HCT116 (cell line): ENCODE measurements at regions not wholly inside any gene's neighbourhood (a gene's known extent, or its start where the extent isn't known, plus 50 kb on each side); places are given as distances from the start of the nearest gene placed in this dataset.

Source experiments
- ATAC-seq: fragments of 200-7000 bp; cut with Tn5 transposase; 2 replicates; pipeline ENCODE4 v1.9.1; 2020; ENCODE audit warnings: mild to moderate bottlenecking, moderate library complexity
- BruUV-seq: library from RNA; stranded (reverse); fragments of 400-500 nt; replicated peaks from 2 replicates; lab custom pipeline; 2021; lab: Mats Ljungman, UMichigan
- CTCF ChIA-PET: fragments of 300-600 bp; sonication (Branson Sonifier 250); formaldehyde crosslinking; loops from one replicate; lab custom pipeline; 2021; ENCODE audit warnings: antibody characterized with exemption; lab: Charles Lee
- POLR2A ChIA-PET: fragments of 300-600, 350-600 bp; sonication (Branson Sonifier 250); formaldehyde crosslinking; loops from one replicate; lab custom pipeline; 2021; ENCODE audit warnings: antibody characterized with exemption; lab: Charles Lee
- RAD21 ChIA-PET, 2 experiments: fragments of 300-600 bp; sonication (Branson Sonifier 250); formaldehyde crosslinking; loops; one replicate each; lab custom pipeline; 2023; ENCODE audit warnings: low total read pairs in 2 of 2; ENCODE audit not compliant: uncharacterized antibody in 2 of 2, unreplicated experiment in 2 of 2, low non-redundant PET in 1 of 2; lab: Charles Lee
- DNase-seq: peaks from one replicate; pipeline ENCODE4 v3.0.0-alpha.2; 2010; ENCODE audit warnings: low read depth, low spot score
- H2AFZ ChIP-seq: fragments of 200-600 bp; shearing (Covaris generic), sonication (generic); 2 replicates; pipeline ENCODE4 v1.6.1; 2017; ENCODE audit warnings: low read depth, mixed run types, mixed read lengths, antibody characterized with exemption, low read length; ENCODE audit not compliant: poor library complexity, severe bottlenecking
- H3K27ac ChIP-seq: 2 replicates; pipeline ENCODE4 v1.5.1; 2012; ENCODE audit warnings: low read depth, low read length
- H3K27me3 ChIP-seq: fragments of 200-600 bp; sonication (generic); 2 replicates; pipeline ENCODE4 v1.6.1; 2016; ENCODE audit warnings: mixed run types, low read length, mixed read lengths; ENCODE audit not compliant: insufficient read depth
- H3K36me3 ChIP-seq, 2 experiments: fragments of 200-500 bp in 1 of 2; fragments of 200-600 bp in 1 of 2; sonication (Bioruptor generic) in 1 of 2; sonication (generic) in 1 of 2; 2 replicates each; pipeline versions ENCODE4 v1.5.1 to v1.6.1; 2014 to 2016; ENCODE audit warnings: low read length in 2 of 2, inconsistent platforms in 1 of 2, mixed read lengths in 1 of 2, mixed run types in 1 of 2; ENCODE audit not compliant: insufficient read depth in 2 of 2, control insufficient read depth in 1 of 2
- H3K4me1 ChIP-seq, 2 experiments: fragments of 200-600 bp in 1 of 2; sonication (generic) in 1 of 2; 2 replicates each; pipeline versions ENCODE4 v1.5.1 to v1.6.1; 2012 to 2017; ENCODE audit warnings: low read length in 2 of 2, inconsistent platforms in 1 of 2, mild to moderate bottlenecking in 1 of 2, mixed read lengths in 1 of 2, mixed run types in 1 of 2, moderate library complexity in 1 of 2; ENCODE audit not compliant: insufficient read depth in 2 of 2, control insufficient read depth in 1 of 2
- H3K4me2 ChIP-seq: fragments of 200-600 bp; sonication (generic); 2 replicates; pipeline ENCODE4 v1.6.1; 2017; ENCODE audit warnings: mixed run types, low read length, mixed read lengths
- H3K4me3 ChIP-seq, 2 experiments: fragments of 200-600 bp in 1 of 2; sonication (generic) in 1 of 2; replicated peaks in 1 of 2; 2 replicates each; pipeline ENCODE4 v1.5.1; 2011 to 2016; ENCODE audit warnings: low read length in 2 of 2, control low read depth in 1 of 2, low read depth in 1 of 2, mild to moderate bottlenecking in 1 of 2, mixed read lengths in 1 of 2, mixed run types in 1 of 2
- H3K79me2 ChIP-seq: fragments of 200-600 bp; sonication (generic); 2 replicates; pipeline ENCODE4 v1.6.1; 2017; ENCODE audit warnings: mild to moderate bottlenecking, mixed run types, low read length, moderate library complexity, mixed read lengths; ENCODE audit not compliant: insufficient read depth
- H3K9ac ChIP-seq: fragments of 200-600 bp; sonication (generic); 2 replicates; pipeline ENCODE4 v1.6.1; 2016; ENCODE audit warnings: low read length, mixed read lengths
- H3K9me2 ChIP-seq: fragments of 200-600 bp; sonication (generic), shearing (Covaris generic); 2 replicates; pipeline ENCODE4 v1.6.1; 2017; ENCODE audit warnings: mixed run types, mild to moderate bottlenecking, moderate library complexity; ENCODE audit not compliant: insufficient read depth
- H3K9me3 ChIP-seq, 2 experiments: fragments of 200-500 bp in 1 of 2; fragments of 200-600 bp in 1 of 2; sonication (Bioruptor generic) in 1 of 2; sonication (generic) in 1 of 2; 2 replicates each; pipeline ENCODE4 v1.6.1; 2014 to 2017; ENCODE audit warnings: low read length in 2 of 2, mixed read lengths in 2 of 2, inconsistent platforms in 1 of 2, low read depth in 1 of 2, mild to moderate bottlenecking in 1 of 2, mixed run types in 1 of 2, moderate library complexity in 1 of 2; ENCODE audit not compliant: control insufficient read depth in 1 of 2, insufficient read depth in 1 of 2
- H4K20me1 ChIP-seq: fragments of 200-600 bp; sonication (generic), shearing (Covaris generic); 2 replicates; pipeline ENCODE4 v1.6.1; 2017; ENCODE audit warnings: mixed run types, mild to moderate bottlenecking, moderate library complexity; ENCODE audit not compliant: insufficient read depth
- CEBPB ChIP-seq: IDR thresholded peaks from 2 replicates; pipeline ENCODE4 v1.6.1; 2012; ENCODE audit warnings: low read depth
- CTCF ChIP-seq, 3 experiments: fragments of 200-600 bp in 1 of 3; sonication (generic) in 1 of 3; IDR thresholded peaks in 2 of 3; conservative IDR thresholded peaks in 1 of 3; 2 replicates each; pipeline ENCODE4 v1.5.1; 2012 to 2017; ENCODE audit warnings: low read depth in 2 of 3, low read length in 2 of 3, antibody characterized with exemption in 1 of 3, borderline replicate concordance in 1 of 3, control low read depth in 1 of 3, mild to moderate bottlenecking in 1 of 3, mixed read lengths in 1 of 3, mixed run types in 1 of 3, moderate library complexity in 1 of 3; ENCODE audit not compliant: insufficient read depth in 1 of 3
- EGR1 ChIP-seq: IDR thresholded peaks from 2 replicates; pipeline ENCODE4 v1.6.1; 2012; ENCODE audit warnings: low read depth
- EZH2 ChIP-seq: fragments of 200-600 bp; sonication (generic); IDR thresholded peaks from 2 replicates; pipeline ENCODE4 v1.6.1; 2017; ENCODE audit warnings: antibody characterized with exemption, mixed run types
- EZH2phosphoT487 ChIP-seq: fragments of 200-600 bp; IDR thresholded peaks from 2 replicates; pipeline ENCODE4 v1.6.1; 2018; ENCODE audit warnings: antibody characterized with exemption, borderline replicate concordance
- MAX ChIP-seq: IDR thresholded peaks from 2 replicates; pipeline ENCODE4 v1.6.1; 2012
- RAD21 ChIP-seq: IDR thresholded peaks from 2 replicates; pipeline ENCODE4 v1.6.1; 2012; ENCODE audit warnings: low read depth, mild to moderate bottlenecking
- SIN3A ChIP-seq: IDR thresholded peaks from 2 replicates; pipeline ENCODE4 v1.6.1; 2012; ENCODE audit warnings: low read depth
- SP1 ChIP-seq: IDR thresholded peaks from 2 replicates; pipeline ENCODE4 v1.6.1; 2012; ENCODE audit warnings: low read depth
- SRF ChIP-seq: IDR thresholded peaks from 2 replicates; pipeline ENCODE4 v1.6.1; 2012; ENCODE audit warnings: low read depth
- YY1 ChIP-seq: IDR thresholded peaks from 2 replicates; pipeline ENCODE4 v1.6.1; 2011; ENCODE audit warnings: low read length, low read depth, moderate library complexity, mild to moderate bottlenecking; ENCODE audit not compliant: insufficient replicate concordance; ENCODE audit errors: extremely low read depth
- ZBTB33 ChIP-seq: IDR thresholded peaks from 2 replicates; pipeline ENCODE4 v1.6.1; 2011; ENCODE audit warnings: mild to moderate bottlenecking, low read length, moderate library complexity; ENCODE audit not compliant: insufficient replicate concordance; ENCODE audit errors: extremely low read depth
- ZNF274 ChIP-seq: fragments of 200-500 bp; sonication (Bioruptor generic); IDR thresholded peaks from 2 replicates; pipeline ENCODE4 v1.6.1; 2014; ENCODE audit warnings: mild to moderate bottlenecking, low read depth, low read length, inconsistent platforms
- intact Hi-C: fragments of 100-400 bp; cut with micrococcal nuclease; formaldehyde crosslinking; loops from 2 replicates; pipeline ENCODE4 v1.10.0; 2022

GRCh38 chr20:39227416-39227815 lies 265.3 kb downstream of the DHX35 start:
- Histone ChIP-seq H3K36me3 (no peaks in the 10 kb centered on the region), H3K9ac (no peak overlapping the region), H3K27ac (no peak overlapping the region), H3K4me1 (no peaks in the 10 kb centered on the region), H2AFZ (no peak overlapping the region), H4K20me1 (no peaks in the 10 kb centered on the region), H3K4me3 (no peak overlapping the region), H3K9me3 (no peaks in the 10 kb centered on the region), H3K9me2 (no peaks in the 10 kb centered on the region), H3K4me2 (no peak overlapping the region), H3K79me2 (no peaks in the 10 kb centered on the region)
- ATAC-seq (no peak), DNase-seq (no peak)
- ChIA-PET RAD21 (no interaction called here), CTCF (no interaction called here), POLR2A (no interaction called here)
- intact Hi-C loops, result no loop called here
- BruUV-seq, result no TSS peak
- TF ChIP-seq YY1, result no peak
- no peak for TF ChIP-seq ZBTB33
- TF ChIP-seq EGR1, result no peak
- TF ChIP-seq SRF, result no peak
- TF ChIP-seq SIN3A, result no peak
- TF ChIP-seq, all 23 proteins: peak for 0
- peaks cover 65% of the 10 kb centered on the region for H3K27me3 ChIP-seq

- ChIA-PET RAD21 (no interaction called here), POLR2A (no interaction called here), CTCF (no interaction called here)
- intact Hi-C loops, result no loop called here
- DNase-seq (no peak), ATAC-seq (no peak)
- no peaks in the 10 kb centered on the region for H3K4me1 ChIP-seq
- no peak overlapping the region for H3K4me2 ChIP-seq
- no peaks in the 10 kb centered on the region for H3K36me3 ChIP-seq
- H4K20me1 ChIP-seq, result no peaks in the 10 kb centered on the region
- no peaks in the 10 kb centered on the region for H3K79me2 ChIP-seq
- no peak overlapping the region for H2AFZ ChIP-seq
- H3K27me3 ChIP-seq, result peaks cover 68% of the 10 kb centered on the region
- no TSS peak for BruUV-seq
- TF ChIP-seq YY1 (no peak), SIN3A (no peak), EZH2phosphoT487 (no peak), CTCF (IDR thresholded peaks at IDR 0.05 in 2 of 3, conservative IDR thresholded peaks at IDR 0.05 in 1 of 3; ENCODE audit: borderline replicate concordance in 1 of 3, insufficient read depth in 1 of 3, low read depth in 2 of 3, low read length in 2 of 3) (no peak), MAX (no peak), CEBPB (no peak), EZH2 (no peak), SP1 (no peak), ZNF274 (no peak), RAD21 (no peak), EGR1 (no peak), ZBTB33 (no peak), SRF (no peak)
- H3K9ac ChIP-seq, result no peak overlapping the region
- H3K9me2 ChIP-seq, result no peaks in the 10 kb centered on the region
- H3K4me3 ChIP-seq, result no peak overlapping the region
- H3K27ac ChIP-seq, result no peak overlapping the region
- H3K9me3 ChIP-seq, result no peaks in the 10 kb centered on the region
These were observed 263.8 kb downstream of the DHX35 start for GRCh38 chr20:39225978-39226377.
